ENCODE measurements at regions not wholly inside any gene's neighbourhood (a gene's known extent, or its start where the extent isn't known, plus 50 kb on each side); places are given as distances from the start of the nearest gene placed in this dataset.

DNA sequence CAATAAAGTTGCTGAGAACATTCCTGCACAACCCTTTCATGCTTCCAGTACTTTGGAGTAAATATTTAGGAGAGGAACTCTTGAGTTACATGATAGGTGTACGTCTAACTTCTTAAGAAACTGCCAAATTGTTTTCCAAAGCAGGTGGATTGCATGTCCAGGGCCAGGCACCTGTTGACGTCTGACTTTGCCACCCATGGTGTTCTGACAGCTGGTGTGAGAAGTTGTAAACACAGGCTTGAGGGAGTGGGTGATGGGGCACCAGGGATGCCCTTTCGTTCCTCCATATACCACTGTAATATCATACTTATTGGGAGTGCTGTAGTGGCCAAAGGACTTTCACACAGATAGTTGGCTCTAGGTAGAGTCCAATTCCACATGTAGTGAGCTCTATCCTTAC lies 352.1 kb downstream of the GADD45G start:
- TF ChIP-seq, protein P1, sequence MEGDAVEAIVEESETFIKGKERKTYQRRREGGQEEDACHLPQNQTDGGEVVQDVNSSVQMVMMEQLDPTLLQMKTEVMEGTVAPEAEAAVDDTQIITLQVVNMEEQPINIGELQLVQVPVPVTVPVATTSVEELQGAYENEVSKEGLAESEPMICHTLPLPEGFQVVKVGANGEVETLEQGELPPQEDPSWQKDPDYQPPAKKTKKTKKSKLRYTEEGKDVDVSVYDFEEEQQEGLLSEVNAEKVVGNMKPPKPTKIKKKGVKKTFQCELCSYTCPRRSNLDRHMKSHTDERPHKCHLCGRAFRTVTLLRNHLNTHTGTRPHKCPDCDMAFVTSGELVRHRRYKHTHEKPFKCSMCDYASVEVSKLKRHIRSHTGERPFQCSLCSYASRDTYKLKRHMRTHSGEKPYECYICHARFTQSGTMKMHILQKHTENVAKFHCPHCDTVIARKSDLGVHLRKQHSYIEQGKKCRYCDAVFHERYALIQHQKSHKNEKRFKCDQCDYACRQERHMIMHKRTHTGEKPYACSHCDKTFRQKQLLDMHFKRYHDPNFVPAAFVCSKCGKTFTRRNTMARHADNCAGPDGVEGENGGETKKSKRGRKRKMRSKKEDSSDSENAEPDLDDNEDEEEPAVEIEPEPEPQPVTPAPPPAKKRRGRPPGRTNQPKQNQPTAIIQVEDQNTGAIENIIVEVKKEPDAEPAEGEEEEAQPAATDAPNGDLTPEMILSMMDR (IDR thresholded peaks at IDR 0.05) = no peak
- TF ChIP-seq POLR2AphosphoS5 (IDR thresholded peaks at IDR 0.05) = peak; percentile 55

All from gastroesophageal sphincter (tissue), 3 donors.